ENCODE measurements at regions not wholly inside any gene's neighbourhood (a gene's known extent, or its start where the extent isn't known, plus 50 kb on each side); places are given as distances from the start of the nearest gene placed in this dataset.
"Not testable (repeated sequence)": the region's sequence is repeated elsewhere in the genome, so short reads cannot be mapped to it uniquely, and the experiment has no call there.

DNA sequence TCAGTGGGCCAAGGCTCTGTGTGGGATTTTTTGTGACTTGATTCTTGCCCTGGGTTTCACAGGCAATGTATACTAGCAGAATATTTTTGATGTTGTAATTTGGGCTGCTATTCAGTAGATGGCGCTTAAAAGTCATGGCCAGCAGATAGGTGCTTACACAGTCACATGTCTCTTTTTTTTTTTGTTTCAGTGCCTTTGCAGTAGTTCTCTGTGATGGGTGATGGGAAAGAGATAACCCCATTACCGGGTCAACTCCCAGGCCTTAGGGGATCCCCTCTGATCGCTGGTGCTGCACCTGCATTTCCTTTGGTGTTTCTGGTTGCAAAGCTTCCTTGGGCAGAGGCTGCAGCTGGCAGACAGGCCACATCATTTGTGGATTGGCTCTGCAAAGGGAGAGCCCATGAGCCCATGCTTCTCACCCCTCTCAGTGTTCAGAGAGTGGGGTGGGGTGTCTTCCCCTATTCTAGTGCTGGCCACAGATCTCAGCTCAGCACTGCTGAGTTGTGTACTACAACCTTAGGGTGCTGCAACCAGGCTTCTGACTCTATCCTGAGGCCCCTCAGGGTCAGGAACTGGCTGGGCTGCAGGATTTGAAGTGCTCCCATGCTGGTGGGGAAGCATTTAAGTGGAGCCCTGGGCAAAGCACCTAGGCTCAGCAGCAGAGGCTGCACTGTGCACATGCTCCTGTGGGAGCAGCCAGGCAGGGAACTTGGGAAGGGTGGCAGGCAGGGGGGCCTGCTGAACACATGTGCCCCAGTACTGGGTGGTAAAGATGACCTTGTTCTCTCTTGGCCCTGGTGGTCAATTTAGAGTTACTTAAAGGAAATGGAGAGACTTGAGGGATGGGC lies 219.8 kb upstream of the SPHKAP start:
- Mint-ChIP-seq H3K4me1 (ENCODE audit: low read depth) (no peaks in the 10 kb centered on the region), H3K27ac (no peak overlapping the region)

DNA sequence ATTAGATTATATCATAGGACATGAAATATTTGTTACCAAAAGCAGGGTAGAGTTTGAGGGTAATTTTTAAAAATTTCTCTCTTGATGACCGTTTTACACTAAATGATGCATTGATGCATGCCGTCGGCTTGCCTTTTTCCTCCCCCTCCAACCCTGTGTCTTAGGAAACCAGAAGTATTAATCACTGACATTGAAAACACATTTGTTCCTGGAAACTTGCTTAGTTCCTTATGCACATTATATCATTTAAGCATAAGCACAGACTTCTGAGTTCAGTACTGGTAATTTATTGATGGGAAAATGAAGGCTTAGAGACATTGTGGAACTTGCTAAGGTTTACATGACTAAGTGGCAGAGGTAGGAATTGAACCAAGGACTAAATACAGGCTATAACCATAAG lies 206.3 kb upstream of the SPHKAP start:
- no peaks in the 10 kb centered on the region for H3K36me3 Mint-ChIP-seq (ENCODE audit: low read depth)
- no peaks in the 10 kb centered on the region for H3K27me3 Mint-ChIP-seq (ENCODE audit: low read depth)
- H3K4me3 Mint-ChIP-seq = no peak overlapping the region
- peaks cover 8% of the 10 kb centered on the region for H3K9me3 Mint-ChIP-seq
- H3K27ac Mint-ChIP-seq = no peak overlapping the region
- H3K4me1 Mint-ChIP-seq (ENCODE audit: low read depth) = no peaks in the 10 kb centered on the region

More for the DNA sequence above, 219.8 kb upstream of the SPHKAP start:
- peaks cover 9% of the 10 kb centered on the region for H3K9me3 Mint-ChIP-seq
- H3K36me3 Mint-ChIP-seq (ENCODE audit: low read depth) = no peaks in the 10 kb centered on the region
- H3K27me3 Mint-ChIP-seq (ENCODE audit: low read depth) = no peaks in the 10 kb centered on the region
- no peak overlapping the region for H3K4me3 Mint-ChIP-seq

DNA sequence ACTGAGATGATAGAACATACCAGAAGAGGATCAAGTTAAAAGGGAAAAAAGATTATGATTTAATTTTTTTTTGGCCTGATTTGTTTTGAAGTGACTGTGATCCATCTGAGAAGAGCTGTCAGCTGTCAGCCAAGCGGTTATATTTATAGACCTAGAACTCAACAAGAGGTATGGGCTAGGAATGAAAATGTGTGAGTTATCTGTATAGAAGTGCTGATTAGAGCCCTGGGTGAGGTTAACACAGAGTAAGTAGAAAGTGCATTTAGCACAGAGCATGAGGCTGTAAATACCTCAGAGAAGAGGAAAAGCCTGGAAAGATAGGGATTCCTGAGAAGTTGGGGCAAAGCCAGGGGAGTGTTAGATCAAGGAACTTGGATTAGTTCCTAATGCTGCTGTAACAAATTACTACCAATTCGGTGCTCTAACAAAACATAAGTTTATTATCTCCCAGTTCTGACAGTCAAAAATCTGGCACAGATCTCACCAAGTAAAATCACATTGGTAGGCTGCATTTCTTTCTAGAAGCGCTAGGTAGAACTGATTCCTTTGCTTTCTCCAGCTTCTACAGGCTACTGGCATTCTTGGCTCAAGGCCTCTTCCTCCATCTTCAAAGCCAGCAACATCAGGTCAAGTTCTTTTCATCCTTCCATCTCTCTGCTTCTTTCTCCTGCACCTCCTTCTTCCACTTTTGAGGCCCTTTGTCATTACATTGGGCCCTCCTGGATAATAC lies 197.4 kb upstream of the SPHKAP start:
- H3K4me3 Mint-ChIP-seq = no peak overlapping the region
- H3K9me3 Mint-ChIP-seq = peaks cover under 1% of the 10 kb centered on the region
- H3K27ac Mint-ChIP-seq = no peak overlapping the region
- no peaks in the 10 kb centered on the region for H3K4me1 Mint-ChIP-seq (ENCODE audit: low read depth)
- no peaks in the 10 kb centered on the region for H3K27me3 Mint-ChIP-seq (ENCODE audit: low read depth)
- no peaks in the 10 kb centered on the region for H3K36me3 Mint-ChIP-seq (ENCODE audit: low read depth)

DNA sequence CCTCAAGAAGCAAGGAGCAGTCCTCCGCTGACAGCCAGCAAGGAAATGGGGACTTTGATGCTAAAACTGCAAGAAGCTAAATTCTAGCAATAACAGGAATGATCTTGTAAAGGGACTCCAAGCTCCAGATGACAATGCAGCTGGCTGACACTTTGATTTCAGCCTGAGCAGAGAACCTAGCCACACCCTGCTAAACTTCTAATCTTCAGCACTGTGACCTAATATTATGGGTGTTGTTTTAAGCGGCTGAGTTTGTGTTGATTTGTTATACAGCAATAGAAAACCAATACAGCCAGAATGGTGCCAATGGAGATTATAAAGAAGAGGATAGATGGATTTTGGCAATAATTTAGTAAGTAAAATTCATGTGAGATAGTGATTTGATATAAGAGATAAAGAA lies 196.7 kb upstream of the SPHKAP start:
- H3K27me3 Mint-ChIP-seq (ENCODE audit: low read depth) = no peaks in the 10 kb centered on the region
- no peak overlapping the region for H3K27ac Mint-ChIP-seq
- no peaks in the 10 kb centered on the region for H3K4me1 Mint-ChIP-seq (ENCODE audit: low read depth)
- H3K4me3 Mint-ChIP-seq = no peak overlapping the region
- H3K9me3 Mint-ChIP-seq = peaks cover 4% of the 10 kb centered on the region
- H3K36me3 Mint-ChIP-seq (ENCODE audit: low read depth) = no peaks in the 10 kb centered on the region

DNA sequence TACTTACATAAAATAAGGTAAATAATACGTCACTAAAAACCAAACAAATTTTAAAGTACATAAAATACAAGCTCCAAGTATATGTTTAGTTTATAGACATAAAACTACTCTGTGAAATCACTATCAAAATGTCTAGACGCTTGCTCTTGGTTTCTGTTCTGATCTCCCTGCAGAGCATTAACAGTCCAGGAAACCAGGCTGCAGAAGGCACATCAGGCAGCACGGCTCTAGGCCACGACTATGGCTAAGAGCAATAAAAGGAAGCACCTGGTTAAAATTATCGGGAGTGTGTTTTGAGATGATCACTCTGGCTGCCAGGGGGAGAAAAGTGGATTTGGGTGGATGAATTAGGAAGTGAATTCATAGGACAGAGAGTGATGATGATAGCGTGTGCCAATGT lies 196.0 kb upstream of the SPHKAP start:
- H3K4me1 Mint-ChIP-seq (ENCODE audit: low read depth) = no peaks in the 10 kb centered on the region
- no peaks in the 10 kb centered on the region for H3K36me3 Mint-ChIP-seq (ENCODE audit: low read depth)
- no peak overlapping the region for H3K27ac Mint-ChIP-seq
- no peak overlapping the region for H3K4me3 Mint-ChIP-seq
- H3K9me3 Mint-ChIP-seq = peaks cover 4% of the 10 kb centered on the region
- no peaks in the 10 kb centered on the region for H3K27me3 Mint-ChIP-seq (ENCODE audit: low read depth)

DNA sequence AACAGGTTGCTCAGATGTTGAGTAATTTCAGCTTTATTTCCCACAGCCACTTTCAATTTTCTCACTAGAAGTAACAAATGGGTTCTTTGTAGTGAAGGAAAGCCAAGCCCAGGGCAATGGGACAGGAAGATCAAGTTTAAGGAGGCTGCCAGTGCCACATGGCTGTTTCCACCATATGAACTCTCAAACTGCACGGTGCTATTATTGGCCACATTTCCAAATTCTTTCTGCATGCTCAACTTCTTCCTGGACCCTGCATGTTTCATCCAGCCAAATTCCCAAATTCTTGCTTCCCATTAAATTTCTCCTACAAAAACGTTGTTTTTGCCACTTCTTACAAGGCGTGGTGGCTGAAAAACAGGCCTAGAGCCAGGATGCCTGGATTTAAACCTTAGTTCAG lies 193.3 kb upstream of the SPHKAP start:
- no peak overlapping the region for H3K4me3 Mint-ChIP-seq
- no peaks in the 10 kb centered on the region for H3K36me3 Mint-ChIP-seq (ENCODE audit: low read depth)
- no peaks in the 10 kb centered on the region for H3K27me3 Mint-ChIP-seq (ENCODE audit: low read depth)
- no peak overlapping the region for H3K27ac Mint-ChIP-seq
- no peaks in the 10 kb centered on the region for H3K4me1 Mint-ChIP-seq (ENCODE audit: low read depth)
- H3K9me3 Mint-ChIP-seq = peaks cover 11% of the 10 kb centered on the region

DNA sequence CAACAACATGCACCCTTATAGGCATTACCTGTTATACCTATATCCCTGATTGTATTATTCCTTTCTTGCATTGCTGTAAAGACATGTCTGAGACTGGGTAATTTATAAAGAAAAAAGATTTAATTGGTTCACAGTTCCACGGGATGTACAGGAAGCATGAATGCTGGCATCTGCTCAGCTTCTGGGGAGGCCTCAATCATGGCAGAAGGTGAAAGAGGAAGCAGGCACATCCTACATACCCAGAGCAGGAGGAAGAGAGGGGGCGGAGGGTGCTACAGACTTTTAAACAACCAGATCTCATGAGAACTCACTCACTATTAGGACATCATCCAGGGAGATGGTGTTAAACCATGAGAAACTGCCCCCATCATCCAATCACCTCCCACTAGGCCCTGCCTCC lies 191.7 kb upstream of the SPHKAP start:
- Mint-ChIP-seq H3K36me3 (ENCODE audit: low read depth) (no peaks in the 10 kb centered on the region), H3K27ac (no peak overlapping the region), H3K27me3 (ENCODE audit: low read depth) (no peaks in the 10 kb centered on the region), H3K9me3 (peaks cover 11% of the 10 kb centered on the region), H3K4me1 (ENCODE audit: low read depth) (no peaks in the 10 kb centered on the region), H3K4me3 (no peak overlapping the region)

DNA sequence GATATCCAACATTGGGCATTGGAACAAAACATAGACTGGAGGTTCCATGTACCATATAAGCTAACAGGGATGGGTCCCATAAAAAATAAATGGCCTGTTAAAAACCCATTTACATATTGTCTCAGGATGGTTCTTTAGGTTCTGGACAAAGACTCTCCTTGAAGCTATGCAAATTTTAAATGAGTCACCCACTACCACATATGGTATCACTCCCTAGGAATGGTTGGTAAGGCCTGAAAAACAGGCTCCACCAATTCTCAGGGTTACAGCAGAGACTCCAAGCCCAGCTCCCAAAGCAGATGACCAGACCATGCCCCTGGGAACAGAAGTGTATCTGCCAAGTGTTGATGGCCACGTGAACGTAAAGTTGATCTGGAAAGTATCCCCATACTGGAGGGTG lies 190.7 kb upstream of the SPHKAP start:
- Mint-ChIP-seq H3K27me3 (ENCODE audit: low read depth) (no peaks in the 10 kb centered on the region), H3K9me3 (peaks cover 11% of the 10 kb centered on the region), H3K4me3 (no peak overlapping the region), H3K36me3 (ENCODE audit: low read depth) (no peaks in the 10 kb centered on the region), H3K4me1 (ENCODE audit: low read depth) (no peaks in the 10 kb centered on the region), H3K27ac (no peak overlapping the region)

DNA sequence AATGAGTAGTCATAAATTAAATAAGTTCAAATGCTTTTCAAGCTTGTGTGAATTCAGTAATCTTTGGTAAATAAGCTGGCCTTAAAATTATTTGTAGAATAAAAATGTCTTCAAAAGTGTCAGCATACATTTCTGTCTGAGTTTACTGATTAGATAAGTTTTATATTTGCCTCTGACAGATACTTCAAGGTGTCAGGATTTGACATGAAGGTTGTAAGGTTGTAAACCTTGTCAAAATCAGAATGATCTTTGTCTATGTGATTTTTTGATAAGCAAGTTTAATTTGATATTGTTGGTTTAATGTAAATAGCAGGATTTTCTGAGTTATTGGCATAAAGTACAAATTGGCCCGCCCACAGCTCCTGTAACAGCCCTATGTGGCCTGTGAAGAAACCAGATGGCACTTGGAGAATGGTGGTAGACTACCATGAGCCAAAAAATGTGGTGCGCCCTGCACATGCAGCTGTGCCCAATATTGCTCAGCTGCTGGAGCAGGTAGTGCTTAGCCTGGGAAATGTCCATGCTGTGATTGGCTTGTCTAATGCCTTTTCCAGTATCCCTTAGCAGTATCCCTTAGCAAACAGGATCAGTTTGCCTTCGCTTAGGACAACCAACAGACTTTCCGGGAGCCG lies 188.0 kb upstream of the SPHKAP start:
- H3K36me3 Mint-ChIP-seq (ENCODE audit: low read depth) = no peaks in the 10 kb centered on the region
- no peaks in the 10 kb centered on the region for H3K27me3 Mint-ChIP-seq (ENCODE audit: low read depth)
- no peaks in the 10 kb centered on the region for H3K4me1 Mint-ChIP-seq (ENCODE audit: low read depth)
- H3K27ac Mint-ChIP-seq = no peak overlapping the region
- H3K4me3 Mint-ChIP-seq = no peak overlapping the region
- peaks cover 11% of the 10 kb centered on the region for H3K9me3 Mint-ChIP-seq

DNA sequence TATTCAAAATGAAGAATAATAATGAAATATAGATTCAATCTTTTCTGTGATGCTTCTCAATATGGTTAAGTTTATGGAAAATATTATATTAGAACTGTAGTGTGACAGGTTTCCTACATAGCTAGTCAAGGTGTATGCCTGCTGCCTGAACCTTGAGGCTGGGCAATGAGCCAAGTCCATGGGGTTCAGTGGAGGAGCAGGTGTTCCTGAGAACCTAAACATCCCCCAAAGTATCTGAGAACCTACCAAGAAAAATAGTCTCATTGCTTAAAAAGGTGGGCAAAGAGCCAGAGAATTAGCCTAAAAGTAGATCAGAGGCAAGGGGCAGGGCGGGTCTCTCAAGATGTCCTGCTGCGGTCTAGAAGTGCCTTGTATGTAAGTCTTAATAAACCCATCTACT lies 185.9 kb upstream of the SPHKAP start:
- Mint-ChIP-seq H3K36me3 (ENCODE audit: low read depth) (no peaks in the 10 kb centered on the region), H3K4me3 (no peak overlapping the region), H3K4me1 (ENCODE audit: low read depth) (no peaks in the 10 kb centered on the region)

DNA sequence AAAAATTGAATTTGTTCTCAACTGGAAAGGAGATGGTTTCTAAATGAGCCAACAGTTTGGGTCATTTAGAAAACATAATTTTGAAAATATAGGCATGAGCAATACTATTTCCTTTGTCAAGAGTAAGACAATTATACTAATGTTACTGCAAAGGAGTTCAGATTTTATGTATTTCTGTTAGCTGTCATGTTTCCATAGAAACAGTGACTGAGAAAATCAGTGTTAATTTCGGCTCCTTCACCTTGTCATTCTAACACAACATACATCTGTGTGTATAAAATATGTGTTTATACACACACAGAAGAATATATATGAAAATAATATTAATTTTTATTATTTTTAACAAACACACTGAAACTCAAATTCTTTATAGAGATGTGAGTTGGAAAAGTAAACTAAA lies 178.0 kb upstream of the SPHKAP start:
- Mint-ChIP-seq H3K4me1 (ENCODE audit: low read depth) (no peaks in the 10 kb centered on the region), H3K4me3 (no peak overlapping the region), H3K27ac (no peak overlapping the region)

More for the DNA sequence above, 185.9 kb upstream of the SPHKAP start:
- H3K27me3 Mint-ChIP-seq (ENCODE audit: low read depth) = no peaks in the 10 kb centered on the region
- peaks cover 6% of the 10 kb centered on the region for H3K9me3 Mint-ChIP-seq
- H3K27ac Mint-ChIP-seq = no peak overlapping the region

DNA sequence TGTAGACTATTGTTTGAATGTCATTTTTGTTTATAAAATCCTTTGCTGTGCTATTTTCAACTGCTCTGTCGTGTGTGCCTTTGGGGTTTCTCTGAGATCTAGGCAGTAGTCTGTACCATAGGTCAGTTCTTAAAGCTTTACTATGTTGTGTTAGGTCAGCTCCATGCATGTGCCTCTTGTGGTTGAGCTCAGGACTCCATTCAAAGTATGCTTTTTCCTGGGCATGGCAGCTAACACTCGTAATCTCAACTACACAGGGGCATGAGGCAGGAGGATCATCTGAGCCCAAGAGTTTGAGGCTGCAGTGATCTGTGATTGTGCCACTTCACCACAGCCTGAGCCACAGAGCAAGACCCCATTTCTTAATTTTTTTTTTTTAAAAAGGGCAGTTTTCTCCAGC lies 174.4 kb upstream of the SPHKAP start:
- Mint-ChIP-seq H3K27me3 (ENCODE audit: low read depth) (no peaks in the 10 kb centered on the region), H3K9me3 (peaks cover 3% of the 10 kb centered on the region), H3K4me1 (ENCODE audit: low read depth) (no peaks in the 10 kb centered on the region), H3K27ac (no peak overlapping the region), H3K36me3 (ENCODE audit: low read depth) (no peaks in the 10 kb centered on the region), H3K4me3 (no peak overlapping the region)

More for the DNA sequence above, 178.0 kb upstream of the SPHKAP start:
- H3K36me3 Mint-ChIP-seq (ENCODE audit: low read depth) = no peaks in the 10 kb centered on the region
- H3K27me3 Mint-ChIP-seq (ENCODE audit: low read depth) = no peaks in the 10 kb centered on the region
- no peaks in the 10 kb centered on the region for H3K9me3 Mint-ChIP-seq

DNA sequence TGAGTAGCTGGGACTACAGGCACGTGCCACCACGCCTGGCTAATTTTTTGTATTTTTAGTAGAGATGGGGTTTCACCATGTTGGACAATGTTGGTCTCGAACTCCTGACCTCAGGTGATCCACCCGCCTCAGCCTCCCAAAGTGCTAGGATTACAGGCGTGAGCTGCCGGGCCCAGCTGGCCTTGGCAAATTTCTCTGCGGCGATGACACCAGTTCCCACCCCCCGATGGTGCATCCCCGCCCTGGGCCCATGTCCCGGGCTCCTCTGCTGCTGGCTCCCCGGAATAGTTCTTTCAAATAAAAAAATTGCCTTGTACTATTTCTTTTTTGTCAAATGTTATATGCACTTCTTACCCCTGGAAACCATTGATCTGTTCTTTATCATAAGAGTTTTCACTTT lies 171.5 kb upstream of the SPHKAP start:
- H3K27ac Mint-ChIP-seq; H3K9me3 Mint-ChIP-seq; H3K4me3 Mint-ChIP-seq; H3K4me1 Mint-ChIP-seq (ENCODE audit: low read depth); H3K27me3 Mint-ChIP-seq (ENCODE audit: low read depth); H3K36me3 Mint-ChIP-seq (ENCODE audit: low read depth): not testable (repeated sequence)

DNA sequence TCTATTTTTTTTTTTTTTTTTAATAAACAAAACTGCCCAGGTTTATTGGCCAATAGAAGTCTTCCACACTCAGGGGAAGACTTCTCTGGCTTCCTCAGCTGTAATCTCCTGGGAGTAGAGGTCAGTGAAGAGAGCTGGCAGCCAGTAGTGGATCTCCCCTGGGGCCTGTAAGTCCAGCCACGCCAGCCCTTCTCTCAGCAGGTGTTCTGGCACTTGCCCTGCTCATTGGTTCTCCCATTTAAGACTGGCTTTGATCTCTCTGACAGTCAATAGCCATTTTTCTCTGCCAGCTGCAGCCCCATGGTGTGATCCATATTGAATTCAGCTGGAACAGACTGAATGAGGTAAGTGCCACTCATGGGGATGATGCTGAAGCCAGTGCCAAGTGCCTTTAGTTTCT lies 170.6 kb upstream of the SPHKAP start:
- Mint-ChIP-seq H3K4me1 (ENCODE audit: low read depth) (no peaks in the 10 kb centered on the region), H3K36me3 (ENCODE audit: low read depth) (no peaks in the 10 kb centered on the region), H3K9me3 (peaks cover 4% of the 10 kb centered on the region), H3K27me3 (ENCODE audit: low read depth) (no peaks in the 10 kb centered on the region), H3K27ac (no peak overlapping the region), H3K4me3 (no peak overlapping the region)

Data from T-helper 1 cell treated with Interleukin-12 subunit alpha and Interleukin-12 subunit beta and Interleukin-4 antibody, amounts not matched to agents 30 μg/mL and 1 μg/mL, for 36 hours (primary cell).